Endothelial cell of umbilical vein (primary cell): ENCODE measurements at regions not wholly inside any gene's neighbourhood (a gene's known extent, or its start where the extent isn't known, plus 50 kb on each side); places are given as distances from the start of the nearest gene placed in this dataset.

Source experiments
- BruUV-seq: library from RNA; stranded (reverse); fragments of 400-500 nt; replicated peaks from 2 replicates; lab custom pipeline; 2021; lab: Mats Ljungman, UMichigan
- CTCF ChIA-PET: fragments of 300-600, 350-600 bp; sonication (Branson Sonifier 250); formaldehyde crosslinking; loops from one replicate; lab custom pipeline; 2021; ENCODE audit warnings: antibody characterized with exemption, inconsistent platforms; lab: Charles Lee
- POLR2A ChIA-PET: fragments of 300-600, 350-600 bp; sonication (Branson Sonifier 250); formaldehyde crosslinking; loops from one replicate; lab custom pipeline; 2021; ENCODE audit warnings: antibody characterized with exemption, inconsistent platforms; lab: Charles Lee
- DNase-seq: peaks from one replicate; pipeline ENCODE4 v3.0.0-alpha.2; 2011; ENCODE audit warnings: low read depth, low spot score
- FAIRE-seq: peaks from 2 replicates; lab custom pipeline; 2011; peaks lifted over from hg19 to GRCh38; lab: Jason Lieb, UNC
- H2AFZ ChIP-seq: 2 replicates; pipeline ENCODE4 v1.6.0; 2012; ENCODE audit warnings: low read depth, low read length, control low read depth, inconsistent platforms
- H3K27ac ChIP-seq: 2 replicates; pipeline ENCODE4 v1.5.1; 2011; ENCODE audit warnings: low read depth, mild to moderate bottlenecking, control low read depth, low read length, moderate library complexity; ENCODE audit not compliant: insufficient read depth
- H3K27me3 ChIP-seq, 2 experiments: 2 replicates each; pipeline versions ENCODE4 v1.6.0 to v1.6.1; 2011; ENCODE audit warnings: low read length in 2 of 2, mixed read lengths in 1 of 2; ENCODE audit not compliant: control insufficient read depth in 2 of 2, insufficient read depth in 2 of 2
- H3K36me3 ChIP-seq, 2 experiments: 2 replicates in 1 of 2; 3 replicates in 1 of 2; pipeline ENCODE4 v1.5.1; 2011; ENCODE audit warnings: low read length in 2 of 2, mild to moderate bottlenecking in 1 of 2, moderate library complexity in 1 of 2; ENCODE audit not compliant: control insufficient read depth in 2 of 2, insufficient read depth in 2 of 2; ENCODE audit errors: extremely low read depth in 1 of 2
- H3K4me1 ChIP-seq: 3 replicates; pipeline ENCODE4 v1.5.1; 2011; ENCODE audit warnings: mild to moderate bottlenecking, low read length; ENCODE audit not compliant: control insufficient read depth, insufficient read depth; ENCODE audit errors: extremely low read depth
- H3K4me2 ChIP-seq: 2 replicates; pipeline ENCODE4 v1.6.1; 2011; ENCODE audit warnings: low read length, control low read depth, mixed read lengths; ENCODE audit not compliant: insufficient read depth
- H3K4me3 ChIP-seq, 3 experiments: fragments of 200-600 bp in 1 of 3; sonication (generic), shearing (Covaris generic) in 1 of 3; replicated peaks in 1 of 3; 2 replicates each; pipeline ENCODE4 v1.5.1; 2011 to 2016; ENCODE audit warnings: control low read depth in 3 of 3, low read length in 3 of 3, mild to moderate bottlenecking in 2 of 3, inconsistent platforms in 1 of 3, low read depth in 1 of 3, moderate library complexity in 1 of 3; ENCODE audit not compliant: insufficient read depth in 1 of 3
- H3K79me2 ChIP-seq: 2 replicates; pipeline ENCODE4 v1.6.0; 2012; ENCODE audit warnings: low read length, inconsistent platforms; ENCODE audit not compliant: control insufficient read depth, insufficient read depth
- H3K9ac ChIP-seq: replicated peaks from 2 replicates; pipeline ENCODE3; 2011; ENCODE audit warnings: low read length, control low read depth; ENCODE audit not compliant: insufficient read depth; ENCODE audit errors: extremely low read depth
- H3K9me1 ChIP-seq: replicated peaks from 3 replicates; pipeline ENCODE4 v1.6.0; 2011; ENCODE audit warnings: mild to moderate bottlenecking, low read length; ENCODE audit not compliant: control insufficient read depth, insufficient read depth; ENCODE audit errors: extremely low read depth
- H3K9me3 ChIP-seq: replicated peaks from 2 replicates; pipeline ENCODE4 v1.5.1; 2012; ENCODE audit warnings: low read length, inconsistent platforms; ENCODE audit not compliant: control insufficient read depth, insufficient read depth
- H4K20me1 ChIP-seq: replicated peaks from 2 replicates; pipeline ENCODE3; 2011; ENCODE audit warnings: mild to moderate bottlenecking, low read length; ENCODE audit not compliant: control insufficient read depth, insufficient read depth; ENCODE audit errors: extremely low read depth
- EZH2 ChIP-seq: IDR thresholded peaks from 2 replicates; pipeline ENCODE4 v1.6.1; 2012; ENCODE audit warnings: borderline replicate concordance, low read depth, mild to moderate bottlenecking, moderate library complexity, low read length, inconsistent platforms; ENCODE audit not compliant: severe bottlenecking
- FOS ChIP-seq: IDR thresholded peaks from 2 replicates; pipeline ENCODE4 v1.6.1; 2011; ENCODE audit warnings: mild to moderate bottlenecking, low read length, moderate library complexity, borderline replicate concordance; ENCODE audit not compliant: insufficient read depth
- GATA2 ChIP-seq: IDR thresholded peaks from 2 replicates; pipeline ENCODE4 v1.7.0; 2011; ENCODE audit warnings: low read depth, mild to moderate bottlenecking, moderate library complexity, mixed read lengths, low read length; ENCODE audit not compliant: insufficient read length, insufficient read depth
- JUN ChIP-seq: IDR thresholded peaks from 2 replicates; pipeline ENCODE4 v1.6.1; 2011; ENCODE audit warnings: borderline replicate concordance, low read depth; ENCODE audit not compliant: insufficient read length, insufficient read depth
- MYC ChIP-seq: IDR thresholded peaks from one replicate; pipeline ENCODE4 v1.6.1; 2011; ENCODE audit warnings: mild to moderate bottlenecking, low read depth, low read length
- POLR2A ChIP-seq: IDR thresholded peaks from 2 replicates; pipeline ENCODE4 v1.6.1; 2012; ENCODE audit warnings: low read depth, mild to moderate bottlenecking, control low read depth, low read length
- POLR2AphosphoS5 ChIP-seq: IDR thresholded peaks from 2 replicates; pipeline ENCODE4 v1.6.1; 2012; ENCODE audit warnings: low read depth, mild to moderate bottlenecking, control low read depth, low read length, moderate library complexity; ENCODE audit not compliant: insufficient read depth
- dilution Hi-C: fragments of 300-500 bp; cut with MboI; formaldehyde crosslinking; loops from one replicate; pipeline ENCODE4 v1.15.0; 2019; ENCODE audit warnings: low sequenced_read_pairs; ENCODE audit not compliant: extremely low pct_ligation_motif_present
- intact Hi-C: fragments of 100-400 bp; cut with micrococcal nuclease; formaldehyde crosslinking; loops from one replicate; pipeline ENCODE4 v1.10.0; 2022
- TF ChIP-seq, protein P1 (sequence below), 2 donors: IDR thresholded peaks; 1 replicate in 1 of 2; 2 replicates in 1 of 2; pipeline ENCODE4 v1.5.1; 2011; ENCODE audit warnings: low read length in 2 of 2, mild to moderate bottlenecking in 2 of 2, moderate library complexity in 2 of 2, control low read depth in 1 of 2, inconsistent platforms in 1 of 2, low read depth in 1 of 2; ENCODE audit not compliant: insufficient read depth in 1 of 2; ENCODE audit errors: extremely low read depth in 1 of 2
- TF ChIP-seq, protein P2 (sequence below): IDR thresholded peaks from 2 replicates; pipeline ENCODE4 v1.6.1; 2011; ENCODE audit not compliant: insufficient read depth, insufficient read length

DNA sequence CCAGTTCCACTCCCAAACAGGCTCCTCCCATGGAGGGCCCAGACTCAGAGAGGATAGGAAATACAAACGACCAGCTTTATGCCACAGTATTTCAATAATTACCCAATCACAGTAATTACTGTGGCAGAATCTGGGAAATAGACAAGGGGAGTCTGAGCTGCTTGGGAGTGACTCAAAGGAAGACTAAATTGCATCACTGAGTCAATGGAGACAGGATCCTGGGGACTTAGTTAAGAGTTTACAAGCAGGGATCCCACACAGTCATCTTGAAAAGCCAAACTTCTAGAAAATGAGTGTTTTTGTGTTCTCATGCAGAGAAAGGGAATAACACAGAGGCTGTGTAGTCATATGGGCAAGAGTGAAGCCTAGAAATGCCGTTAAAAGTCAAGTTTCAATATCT, 1142.1 kb downstream of the CNTNAP5 start:
- dilution Hi-C loops (no loop called here), intact Hi-C loops (no loop called here)
- ChIA-PET POLR2A (no interaction called here), CTCF (no interaction called here)
- no TSS peak for BruUV-seq
- H2AFZ ChIP-seq: no peak overlapping the region
- no peaks in the 10 kb centered on the region for H4K20me1 ChIP-seq
- H3K9ac ChIP-seq: no peak overlapping the region
- no peaks in the 10 kb centered on the region for H3K27me3 ChIP-seq
- DNase-seq: no peak
- H3K4me3 ChIP-seq: no peak overlapping the region
- no peaks in the 10 kb centered on the region for H3K36me3 ChIP-seq
- H3K9me1 ChIP-seq: no peaks in the 10 kb centered on the region
- no peak for FAIRE-seq
- TF ChIP-seq, protein P1, sequence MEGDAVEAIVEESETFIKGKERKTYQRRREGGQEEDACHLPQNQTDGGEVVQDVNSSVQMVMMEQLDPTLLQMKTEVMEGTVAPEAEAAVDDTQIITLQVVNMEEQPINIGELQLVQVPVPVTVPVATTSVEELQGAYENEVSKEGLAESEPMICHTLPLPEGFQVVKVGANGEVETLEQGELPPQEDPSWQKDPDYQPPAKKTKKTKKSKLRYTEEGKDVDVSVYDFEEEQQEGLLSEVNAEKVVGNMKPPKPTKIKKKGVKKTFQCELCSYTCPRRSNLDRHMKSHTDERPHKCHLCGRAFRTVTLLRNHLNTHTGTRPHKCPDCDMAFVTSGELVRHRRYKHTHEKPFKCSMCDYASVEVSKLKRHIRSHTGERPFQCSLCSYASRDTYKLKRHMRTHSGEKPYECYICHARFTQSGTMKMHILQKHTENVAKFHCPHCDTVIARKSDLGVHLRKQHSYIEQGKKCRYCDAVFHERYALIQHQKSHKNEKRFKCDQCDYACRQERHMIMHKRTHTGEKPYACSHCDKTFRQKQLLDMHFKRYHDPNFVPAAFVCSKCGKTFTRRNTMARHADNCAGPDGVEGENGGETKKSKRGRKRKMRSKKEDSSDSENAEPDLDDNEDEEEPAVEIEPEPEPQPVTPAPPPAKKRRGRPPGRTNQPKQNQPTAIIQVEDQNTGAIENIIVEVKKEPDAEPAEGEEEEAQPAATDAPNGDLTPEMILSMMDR (IDR thresholded peaks at IDR 0.05; ENCODE audit: extremely low read depth in 1 of 2, insufficient read depth in 1 of 2, low read depth in 1 of 2, low read length in 2 of 2): no peak
- TF ChIP-seq GATA2 (no peak), FOS (no peak), JUN (no peak), EZH2 (no peak), MYC (no peak), POLR2A (no peak), POLR2AphosphoS5 (no peak)
- TF ChIP-seq, protein P2, sequence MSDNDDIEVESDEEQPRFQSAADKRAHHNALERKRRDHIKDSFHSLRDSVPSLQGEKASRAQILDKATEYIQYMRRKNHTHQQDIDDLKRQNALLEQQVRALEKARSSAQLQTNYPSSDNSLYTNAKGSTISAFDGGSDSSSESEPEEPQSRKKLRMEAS: no peak
- no peak overlapping the region for H3K27ac ChIP-seq
- peaks cover 7% of the 10 kb centered on the region for H3K9me3 ChIP-seq
- H3K4me1 ChIP-seq: no peaks in the 10 kb centered on the region
- H3K4me2 ChIP-seq: no peak overlapping the region
- H3K79me2 ChIP-seq: no peaks in the 10 kb centered on the region
